HUES6 (cell line): ENCODE measurements at regions not wholly inside any gene's neighbourhood (a gene's known extent, or its start where the extent isn't known, plus 50 kb on each side); places are given as distances from the start of the nearest gene placed in this dataset.

Experiments
- H3K27ac ChIP-seq: 2 replicates; pipeline ENCODE4 v1.7.0; 2013; ENCODE audit warnings: low read depth, mild to moderate bottlenecking, low read length, inconsistent platforms
- H3K27me3 ChIP-seq: 2 replicates; pipeline ENCODE4 v1.6.1; 2013; ENCODE audit warnings: low read length; ENCODE audit not compliant: control insufficient read depth, insufficient read depth
- H3K36me3 ChIP-seq: 2 replicates; pipeline ENCODE4 v1.6.1; 2013; ENCODE audit warnings: low read length; ENCODE audit not compliant: control insufficient read depth, insufficient read depth
- H3K4me1 ChIP-seq: 2 replicates; pipeline ENCODE4 v1.6.1; 2013; ENCODE audit warnings: low read length; ENCODE audit not compliant: control insufficient read depth, insufficient read depth
- H3K4me3 ChIP-seq: 2 replicates; pipeline ENCODE4 v1.5.1; 2013; ENCODE audit warnings: low read depth, low read length
- H3K9ac ChIP-seq: one replicate; pipeline ENCODE4 v1.6.1; 2013; ENCODE audit warnings: mild to moderate bottlenecking, low read length
- H3K9me3 ChIP-seq: 2 replicates; pipeline ENCODE4 v1.6.1; 2013; ENCODE audit warnings: low read depth, low read length; ENCODE audit not compliant: control insufficient read depth, insufficient read depth

GRCh38 chr11:115958089-115959000 is 454.1 kb upstream of the CADM1 start:
- no peaks in the 10 kb centered on the region for H3K36me3 ChIP-seq
- H3K4me3 ChIP-seq: no peak overlapping the region
- H3K27me3 ChIP-seq: peaks cover 37% of the 10 kb centered on the region
- H3K9ac ChIP-seq: no peak overlapping the region
- H3K9me3 ChIP-seq: no peaks in the 10 kb centered on the region
- H3K27ac ChIP-seq: no peak overlapping the region
- peaks cover 9% of the 10 kb centered on the region; the same call in 1 of the 2 replicates for H3K4me1 ChIP-seq

- Histone ChIP-seq H3K27ac (no peak overlapping the region), H3K9me3 (peaks cover 6% of the 10 kb centered on the region; the same call in 1 of the 2 replicates)
These were observed 451.6 kb upstream of the CADM1 start for GRCh38 chr11:115955803-115956202.

GRCh38 chr11:115950660-115951059 is 446.4 kb upstream of the CADM1 start:
- Histone ChIP-seq H3K4me1 (no peaks in the 10 kb centered on the region), H3K9me3 (peaks cover 15% of the 10 kb centered on the region), H3K27ac (no peak overlapping the region), H3K27me3 (peaks cover 19% of the 10 kb centered on the region; the same call in 1 of the 2 replicates), H3K36me3 (no peaks in the 10 kb centered on the region), H3K4me3 (no peak overlapping the region), H3K9ac (no peak overlapping the region)

More at GRCh38 chr11:115955803-115956202, 451.6 kb upstream of the CADM1 start:
- no peak overlapping the region for H3K4me3 ChIP-seq
- peaks cover 17% of the 10 kb centered on the region for H3K27me3 ChIP-seq
- H3K4me1 ChIP-seq: peaks cover 9% of the 10 kb centered on the region; the same call in 1 of the 2 replicates
- H3K9ac ChIP-seq: no peak overlapping the region
- H3K36me3 ChIP-seq: no peaks in the 10 kb centered on the region

- Histone ChIP-seq H3K36me3 (no peaks in the 10 kb centered on the region), H3K4me3 (no peak overlapping the region), H3K27me3 (peaks cover 15% of the 10 kb centered on the region; the same call in 1 of the 2 replicates), H3K4me1 (no peaks in the 10 kb centered on the region), H3K9me3 (no peaks in the 10 kb centered on the region), H3K9ac (no peak overlapping the region), H3K27ac (no peak overlapping the region)
These were observed 440.4 kb upstream of the CADM1 start for GRCh38 chr11:115944596-115944995.

- Histone ChIP-seq H3K36me3 (no peaks in the 10 kb centered on the region), H3K4me1 (no peaks in the 10 kb centered on the region), H3K4me3 (no peak overlapping the region), H3K27ac (no peak overlapping the region), H3K27me3 (peaks cover 25% of the 10 kb centered on the region), H3K9ac (no peak overlapping the region), H3K9me3 (no peaks in the 10 kb centered on the region)
These were observed 437.8 kb upstream of the CADM1 start for GRCh38 chr11:115942011-115942410.

- H3K4me3 ChIP-seq: no peak overlapping the region
- H3K36me3 ChIP-seq: no peaks in the 10 kb centered on the region
- H3K9ac ChIP-seq: no peak overlapping the region
- H3K27me3 ChIP-seq: peaks cover 24% of the 10 kb centered on the region
- no peak overlapping the region for H3K27ac ChIP-seq
- no peaks in the 10 kb centered on the region for H3K4me1 ChIP-seq
- no peaks in the 10 kb centered on the region for H3K9me3 ChIP-seq
These were observed 437.3 kb upstream of the CADM1 start for GRCh38 chr11:115941481-115941993.

- Histone ChIP-seq H3K4me3 (no peak overlapping the region), H3K36me3 (no peaks in the 10 kb centered on the region), H3K4me1 (no peaks in the 10 kb centered on the region), H3K9me3 (no peaks in the 10 kb centered on the region), H3K27me3 (peaks cover 20% of the 10 kb centered on the region), H3K27ac (no peak overlapping the region), H3K9ac (no peak overlapping the region)
These were observed 436.8 kb upstream of the CADM1 start for GRCh38 chr11:115941044-115941443.

GRCh38 chr11:115939731-115940421 is 435.7 kb upstream of the CADM1 start:
- no peaks in the 10 kb centered on the region for H3K36me3 ChIP-seq
- no peaks in the 10 kb centered on the region for H3K9me3 ChIP-seq
- no peaks in the 10 kb centered on the region for H3K4me1 ChIP-seq
- H3K27me3 ChIP-seq: peaks cover 17% of the 10 kb centered on the region
- H3K4me3 ChIP-seq: no peak overlapping the region
- no peak overlapping the region for H3K27ac ChIP-seq
- no peak overlapping the region for H3K9ac ChIP-seq

- H3K4me1 ChIP-seq: no peaks in the 10 kb centered on the region
- H3K9me3 ChIP-seq: no peaks in the 10 kb centered on the region
- no peak overlapping the region for H3K27ac ChIP-seq
- no peaks in the 10 kb centered on the region for H3K36me3 ChIP-seq
- H3K4me3 ChIP-seq: no peak overlapping the region
- H3K9ac ChIP-seq: no peak overlapping the region
- H3K27me3 ChIP-seq: peaks cover 17% of the 10 kb centered on the region
These were observed 435.0 kb upstream of the CADM1 start for GRCh38 chr11:115939104-115939730.

- Histone ChIP-seq H3K9me3 (no peaks in the 10 kb centered on the region), H3K9ac (no peak overlapping the region), H3K27ac (no peak overlapping the region), H3K27me3 (peaks cover 15% of the 10 kb centered on the region), H3K4me3 (no peak overlapping the region), H3K4me1 (peaks cover 14% of the 10 kb centered on the region), H3K36me3 (no peaks in the 10 kb centered on the region)
These were observed 429.3 kb upstream of the CADM1 start for GRCh38 chr11:115933564-115933963.
